ENCODE measurements at regions not wholly inside any gene's neighbourhood (a gene's known extent, or its start where the extent isn't known, plus 50 kb on each side); places are given as distances from the start of the nearest gene placed in this dataset.

DNA sequence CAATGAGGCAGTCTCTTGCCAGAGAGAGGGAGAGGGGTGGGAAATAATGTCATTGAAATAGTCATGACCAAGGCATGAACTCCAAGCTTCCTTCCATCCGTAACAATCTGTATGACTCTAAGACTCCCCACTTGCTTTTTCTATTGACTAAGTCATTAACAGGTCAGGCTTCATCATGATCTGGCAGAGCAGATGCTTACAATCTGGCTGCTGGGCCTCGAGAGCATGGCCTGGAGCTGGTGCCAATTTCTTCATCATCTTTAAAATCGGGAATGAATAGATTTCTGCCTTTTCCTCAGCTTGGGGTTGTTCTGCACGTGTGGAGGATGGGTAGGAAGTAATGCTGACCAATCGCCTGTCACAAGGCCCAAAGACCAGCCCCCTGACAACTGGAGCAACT is 280.6 kb upstream of the CLNK start:
- TF ChIP-seq CTCF (IDR thresholded peaks at IDR 0.05 in 4 of 5, conservative IDR thresholded peaks at IDR 0.05 in 1 of 5) (no peak), POLR2A (IDR thresholded peaks at IDR 0.05) (no peak)

All from gastrocnemius medialis (tissue), 4 donors.